ENCODE measurements at regions not wholly inside any gene's neighbourhood (a gene's known extent, or its start where the extent isn't known, plus 50 kb on each side); places are given as distances from the start of the nearest gene placed in this dataset.

GRCh38 chr3:59573911-59574310 lies 524.1 kb upstream of the CFAP20DC start:
- Histone ChIP-seq H3K4me3 (ENCODE audit: low read length) (no peak overlapping the region), H3K36me3 (ENCODE audit: control insufficient read depth, insufficient read depth, low read length) (no peaks in the 10 kb centered on the region), H3K9me3 (ENCODE audit: control insufficient read depth, low read length) (no peaks in the 10 kb centered on the region), H3K27me3 (ENCODE audit: control insufficient read depth, insufficient read depth, low read length) (peaks cover 3% of the 10 kb centered on the region), H3K9ac (ENCODE audit: low read length) (no peak overlapping the region), H3K4me1 (ENCODE audit: control insufficient read depth, insufficient read depth, low read length) (peaks cover 11% of the 10 kb centered on the region)

DNA sequence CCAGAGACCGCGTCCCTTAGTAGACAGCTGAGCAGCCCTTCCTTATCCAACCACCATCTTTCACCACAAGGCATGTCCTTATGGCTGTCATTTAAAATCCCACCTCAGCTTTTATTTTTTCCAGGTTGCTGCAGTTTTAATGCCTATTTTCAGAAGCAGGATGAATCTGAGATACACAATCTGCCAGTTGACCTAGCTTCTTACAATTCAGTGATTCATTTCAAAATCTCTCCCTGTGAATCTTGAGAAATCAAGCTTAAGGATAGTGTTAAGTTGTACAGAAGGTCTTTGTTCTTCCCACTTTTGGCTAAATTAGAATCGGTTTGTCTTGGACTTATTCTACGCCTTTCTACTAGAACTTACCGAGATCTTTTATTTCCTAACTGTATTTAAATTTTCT lies 522.3 kb upstream of the CFAP20DC start:
- H3K9me3 ChIP-seq (ENCODE audit: control insufficient read depth, low read length) = no peaks in the 10 kb centered on the region
- H3K4me3 ChIP-seq (ENCODE audit: low read length) = no peak overlapping the region
- H3K9ac ChIP-seq (ENCODE audit: low read length) = no peak overlapping the region
- H3K27me3 ChIP-seq (ENCODE audit: control insufficient read depth, insufficient read depth, low read length) = peaks cover 3% of the 10 kb centered on the region
- H3K36me3 ChIP-seq (ENCODE audit: control insufficient read depth, insufficient read depth, low read length) = no peaks in the 10 kb centered on the region
- H3K4me1 ChIP-seq (ENCODE audit: control insufficient read depth, insufficient read depth, low read length) = peaks cover 6% of the 10 kb centered on the region

GRCh38 chr3:59570806-59571205 lies 521.0 kb upstream of the CFAP20DC start:
- Histone ChIP-seq H3K36me3 (ENCODE audit: control insufficient read depth, insufficient read depth, low read length) (no peaks in the 10 kb centered on the region), H3K4me3 (ENCODE audit: low read length) (no peak overlapping the region), H3K4me1 (ENCODE audit: control insufficient read depth, insufficient read depth, low read length) (peaks cover 6% of the 10 kb centered on the region)

DNA sequence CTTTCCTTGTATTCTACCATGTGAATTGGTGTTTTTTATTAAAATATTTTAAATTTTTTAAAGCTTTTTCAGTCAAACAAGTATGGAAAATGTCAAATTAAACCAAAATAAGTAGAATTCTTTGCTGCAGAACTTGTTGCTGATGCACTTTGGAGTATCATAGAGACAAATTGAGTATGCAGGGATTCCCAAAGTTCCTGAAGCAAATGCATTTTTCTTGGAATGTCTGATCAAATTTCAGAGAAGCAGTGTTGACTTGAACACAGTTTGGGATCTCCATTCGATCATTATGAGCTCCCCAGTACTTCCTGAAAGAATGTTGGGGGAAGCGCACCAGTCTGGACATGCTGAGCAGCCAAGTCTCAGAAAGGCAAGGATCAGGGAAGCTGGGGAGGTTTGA lies 517.8 kb upstream of the CFAP20DC start:
- H3K36me3 ChIP-seq (ENCODE audit: control insufficient read depth, insufficient read depth, low read length) = no peaks in the 10 kb centered on the region
- peaks cover 3% of the 10 kb centered on the region for H3K27me3 ChIP-seq (ENCODE audit: control insufficient read depth, insufficient read depth, low read length)
- no peaks in the 10 kb centered on the region for H3K9me3 ChIP-seq (ENCODE audit: control insufficient read depth, low read length)
- H3K4me1 ChIP-seq (ENCODE audit: control insufficient read depth, insufficient read depth, low read length) = no peaks in the 10 kb centered on the region
- no peak overlapping the region for H3K4me3 ChIP-seq (ENCODE audit: low read length)
- no peak overlapping the region for H3K9ac ChIP-seq (ENCODE audit: low read length)

More at GRCh38 chr3:59570806-59571205, 521.0 kb upstream of the CFAP20DC start:
- no peaks in the 10 kb centered on the region for H3K9me3 ChIP-seq (ENCODE audit: control insufficient read depth, low read length)
- no peak overlapping the region for H3K9ac ChIP-seq (ENCODE audit: low read length)
- peaks cover 3% of the 10 kb centered on the region for H3K27me3 ChIP-seq (ENCODE audit: control insufficient read depth, insufficient read depth, low read length)

DNA sequence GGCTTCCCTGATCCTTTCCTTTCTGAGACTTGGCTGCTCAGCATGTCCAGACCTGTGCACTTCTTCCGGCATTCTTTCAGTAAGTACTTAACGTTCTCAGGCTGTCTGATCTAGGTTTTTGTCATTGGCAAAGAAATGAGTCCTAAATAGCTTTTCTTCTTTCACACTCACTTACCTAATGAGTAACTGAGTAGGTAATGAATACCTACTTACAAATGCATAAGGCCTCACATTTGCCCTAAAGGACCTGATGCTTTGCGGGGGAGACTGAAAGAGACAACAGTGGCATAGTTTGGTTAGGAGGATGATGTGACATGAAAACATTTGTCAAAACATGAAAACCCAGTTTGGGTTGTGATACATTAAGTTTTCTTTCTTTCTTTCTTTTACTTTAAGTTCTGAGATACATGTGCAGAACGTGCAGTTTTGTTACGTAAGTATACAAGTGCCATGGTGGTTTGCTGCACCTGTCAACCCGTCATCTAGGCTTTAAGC lies 516.7 kb upstream of the CFAP20DC start:
- Histone ChIP-seq H3K27me3 (ENCODE audit: control insufficient read depth, insufficient read depth, low read length) (no peaks in the 10 kb centered on the region), H3K4me1 (ENCODE audit: control insufficient read depth, insufficient read depth, low read length) (no peaks in the 10 kb centered on the region), H3K9ac (ENCODE audit: low read length) (no peak overlapping the region), H3K4me3 (ENCODE audit: low read length) (no peak overlapping the region), H3K9me3 (ENCODE audit: control insufficient read depth, low read length) (no peaks in the 10 kb centered on the region), H3K36me3 (ENCODE audit: control insufficient read depth, insufficient read depth, low read length) (no peaks in the 10 kb centered on the region)

DNA sequence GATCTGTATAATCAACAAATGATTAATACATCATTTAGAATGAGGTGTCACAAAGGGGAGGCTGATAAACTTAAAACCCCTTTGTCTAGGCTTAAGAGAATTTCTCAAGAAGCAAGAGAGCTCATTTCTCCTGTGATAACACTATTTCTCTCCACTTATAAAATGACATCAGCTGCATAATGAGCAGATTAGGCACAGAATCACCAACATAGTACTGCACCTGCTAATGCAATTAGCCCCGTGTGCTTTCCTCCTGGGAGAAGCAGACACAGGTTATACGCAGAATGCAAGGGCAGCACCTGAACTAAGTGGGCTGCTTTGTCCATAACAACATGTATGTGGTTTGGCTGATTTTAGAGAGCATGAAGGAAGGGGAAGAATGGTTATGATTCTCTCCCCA lies 515.3 kb upstream of the CFAP20DC start:
- H3K4me3 ChIP-seq (ENCODE audit: low read length) = no peak overlapping the region
- no peaks in the 10 kb centered on the region for H3K9me3 ChIP-seq (ENCODE audit: control insufficient read depth, low read length)
- H3K27me3 ChIP-seq (ENCODE audit: control insufficient read depth, insufficient read depth, low read length) = no peaks in the 10 kb centered on the region
- H3K4me1 ChIP-seq (ENCODE audit: control insufficient read depth, insufficient read depth, low read length) = no peaks in the 10 kb centered on the region
- no peaks in the 10 kb centered on the region for H3K36me3 ChIP-seq (ENCODE audit: control insufficient read depth, insufficient read depth, low read length)
- no peak overlapping the region for H3K9ac ChIP-seq (ENCODE audit: low read length)

GRCh38 chr3:59563966-59564365 lies 514.1 kb upstream of the CFAP20DC start:
- Histone ChIP-seq H3K36me3 (ENCODE audit: control insufficient read depth, insufficient read depth, low read length) (no peaks in the 10 kb centered on the region), H3K4me3 (ENCODE audit: low read length) (no peak overlapping the region), H3K9me3 (ENCODE audit: control insufficient read depth, low read length) (no peaks in the 10 kb centered on the region), H3K4me1 (ENCODE audit: control insufficient read depth, insufficient read depth, low read length) (no peaks in the 10 kb centered on the region), H3K27me3 (ENCODE audit: control insufficient read depth, insufficient read depth, low read length) (no peaks in the 10 kb centered on the region), H3K9ac (ENCODE audit: low read length) (no peak overlapping the region)

GRCh38 chr3:59563072-59563605 lies 513.3 kb upstream of the CFAP20DC start:
- H3K4me3 ChIP-seq (ENCODE audit: low read length) = no peak overlapping the region
- H3K9me3 ChIP-seq (ENCODE audit: control insufficient read depth, low read length) = no peaks in the 10 kb centered on the region
- no peaks in the 10 kb centered on the region for H3K36me3 ChIP-seq (ENCODE audit: control insufficient read depth, insufficient read depth, low read length)
- no peaks in the 10 kb centered on the region for H3K4me1 ChIP-seq (ENCODE audit: control insufficient read depth, insufficient read depth, low read length)
- no peaks in the 10 kb centered on the region for H3K27me3 ChIP-seq (ENCODE audit: control insufficient read depth, insufficient read depth, low read length)
- H3K9ac ChIP-seq (ENCODE audit: low read length) = no peak overlapping the region

DNA sequence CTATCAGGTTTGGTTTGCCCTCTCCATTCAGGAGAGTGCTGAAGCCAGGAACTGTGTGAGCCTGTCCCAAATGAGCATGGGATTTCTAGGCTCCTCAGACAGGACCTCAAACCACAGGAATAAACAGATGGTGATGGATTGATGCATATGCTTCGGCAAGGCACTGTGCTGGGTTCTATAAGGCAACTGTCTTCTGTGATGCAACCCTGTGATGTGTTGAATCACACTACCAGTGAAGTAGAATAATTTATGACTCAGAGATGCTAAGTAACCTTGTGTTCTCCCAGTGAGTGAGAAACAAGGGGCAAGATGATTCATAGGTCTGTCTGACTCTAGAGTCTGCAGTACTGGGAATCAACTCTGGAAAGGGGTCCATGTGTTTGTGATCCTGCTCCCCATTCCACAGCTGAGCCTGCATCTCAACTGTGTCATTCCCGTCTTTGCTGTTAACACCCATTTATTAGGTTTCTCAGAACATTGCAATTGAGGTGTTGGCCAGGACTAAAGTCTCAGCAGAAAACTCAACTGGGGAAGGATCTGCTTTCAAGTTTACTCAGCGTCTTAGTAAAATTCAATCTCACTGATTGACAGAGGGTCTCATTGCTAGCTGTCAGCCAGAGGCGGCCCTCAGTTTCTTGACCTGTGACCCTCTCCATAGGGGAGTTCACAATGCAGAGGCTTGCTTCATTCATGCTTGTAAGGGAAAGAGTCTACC lies 510.1 kb upstream of the CFAP20DC start:
- Histone ChIP-seq H3K9ac (ENCODE audit: low read length) (no peak overlapping the region), H3K27me3 (ENCODE audit: control insufficient read depth, insufficient read depth, low read length) (no peaks in the 10 kb centered on the region), H3K36me3 (ENCODE audit: control insufficient read depth, insufficient read depth, low read length) (no peaks in the 10 kb centered on the region), H3K4me1 (ENCODE audit: control insufficient read depth, insufficient read depth, low read length) (no peaks in the 10 kb centered on the region), H3K4me3 (ENCODE audit: low read length) (no peak overlapping the region), H3K9me3 (ENCODE audit: control insufficient read depth, low read length) (no peaks in the 10 kb centered on the region)

- Histone ChIP-seq H3K4me3 (ENCODE audit: low read length) (no peak overlapping the region), H3K9me3 (ENCODE audit: control insufficient read depth, low read length) (no peaks in the 10 kb centered on the region), H3K36me3 (ENCODE audit: control insufficient read depth, insufficient read depth, low read length) (no peaks in the 10 kb centered on the region), H3K4me1 (ENCODE audit: control insufficient read depth, insufficient read depth, low read length) (no peaks in the 10 kb centered on the region), H3K9ac (ENCODE audit: low read length) (no peak overlapping the region), H3K27me3 (ENCODE audit: control insufficient read depth, insufficient read depth, low read length) (no peaks in the 10 kb centered on the region)
Measured at GRCh38 chr3:59558906-59559720, 509.3 kb upstream of the CFAP20DC start.

GRCh38 chr3:59555593-59556315 lies 505.9 kb upstream of the CFAP20DC start:
- no peaks in the 10 kb centered on the region for H3K27me3 ChIP-seq (ENCODE audit: control insufficient read depth, insufficient read depth, low read length)
- no peaks in the 10 kb centered on the region for H3K4me1 ChIP-seq (ENCODE audit: control insufficient read depth, insufficient read depth, low read length)
- no peak overlapping the region for H3K9ac ChIP-seq (ENCODE audit: low read length)
- H3K4me3 ChIP-seq (ENCODE audit: low read length) = no peak overlapping the region
- H3K36me3 ChIP-seq (ENCODE audit: control insufficient read depth, insufficient read depth, low read length) = no peaks in the 10 kb centered on the region
- H3K9me3 ChIP-seq (ENCODE audit: control insufficient read depth, low read length) = no peaks in the 10 kb centered on the region

DNA sequence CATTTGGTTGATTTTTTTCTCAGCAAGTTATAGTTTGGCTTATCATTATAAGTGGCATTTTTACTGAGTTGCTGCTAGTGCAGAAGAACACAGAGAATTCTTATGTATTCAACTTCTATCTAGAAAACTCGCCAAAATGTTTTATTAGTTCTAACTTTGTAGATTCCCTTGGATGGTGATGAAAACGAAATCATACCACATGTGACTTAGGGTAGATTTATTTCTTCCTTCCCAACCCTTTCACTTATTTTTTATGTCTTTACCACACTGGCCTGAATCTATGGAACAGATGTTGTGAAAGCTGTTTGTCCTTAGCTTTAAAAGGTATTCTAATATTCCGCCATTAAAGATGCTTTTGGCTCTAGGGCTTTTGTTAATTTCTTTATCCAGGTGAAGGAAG lies 503.3 kb upstream of the CFAP20DC start:
- Histone ChIP-seq H3K4me1 (ENCODE audit: control insufficient read depth, insufficient read depth, low read length) (no peaks in the 10 kb centered on the region), H3K9ac (ENCODE audit: low read length) (no peak overlapping the region), H3K36me3 (ENCODE audit: control insufficient read depth, insufficient read depth, low read length) (no peaks in the 10 kb centered on the region), H3K9me3 (ENCODE audit: control insufficient read depth, low read length) (no peaks in the 10 kb centered on the region), H3K4me3 (ENCODE audit: low read length) (no peak overlapping the region), H3K27me3 (ENCODE audit: control insufficient read depth, insufficient read depth, low read length) (no peaks in the 10 kb centered on the region)

All from mucosa of stomach (tissue), 1 donor.